HG02759 (cell line): ENCODE measurements at regions not wholly inside any gene's neighbourhood (a gene's known extent, or its start where the extent isn't known, plus 50 kb on each side); places are given as distances from the start of the nearest gene placed in this dataset.
"Not testable (repeated sequence)": the region's sequence is repeated elsewhere in the genome, so short reads cannot be mapped to it uniquely, and the experiment has no call there.

Experiments
- ATAC-seq: cut with Tn5 transposase; IDR thresholded peaks from one replicate; pipeline ENCODE4 v1.9.1; 2021; ENCODE audit warnings: mild to moderate bottlenecking, moderate library complexity; ENCODE audit not compliant: unreplicated experiment

DNA sequence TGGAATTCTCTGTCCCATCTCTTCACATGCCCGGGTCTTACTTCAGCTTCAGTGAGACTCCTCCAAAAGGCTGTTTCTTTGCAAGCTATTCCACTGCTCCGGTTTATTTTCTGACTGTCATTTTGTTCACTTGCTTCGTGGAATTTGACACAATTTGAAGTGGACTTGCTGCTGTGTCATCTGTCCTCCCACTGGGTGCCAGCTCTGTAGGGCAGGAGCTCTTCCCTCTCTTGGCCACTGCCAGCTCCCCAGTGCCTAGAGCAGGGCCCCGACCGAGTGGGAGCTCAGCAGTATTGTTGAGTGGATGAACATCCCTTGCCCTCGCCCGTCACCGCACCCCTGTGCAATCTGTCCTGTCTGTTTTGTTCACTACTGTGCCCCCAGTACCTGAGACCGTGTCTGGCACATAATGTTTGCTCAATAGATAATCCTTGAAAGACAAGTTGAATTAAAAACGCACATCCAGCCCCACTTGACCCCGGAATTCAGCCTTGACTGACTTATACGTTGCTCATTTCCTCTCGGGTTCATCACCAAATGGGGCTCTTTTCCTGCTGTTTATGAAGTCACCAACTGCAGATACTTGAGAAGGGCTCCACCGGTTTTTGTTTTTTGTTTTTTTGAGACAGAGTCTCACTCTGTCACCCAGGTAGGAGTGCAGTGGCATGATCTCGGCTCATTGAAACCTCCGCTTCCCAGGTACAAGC is 170.3 kb upstream of the KCNG1 start:
- no peak for ATAC-seq

DNA sequence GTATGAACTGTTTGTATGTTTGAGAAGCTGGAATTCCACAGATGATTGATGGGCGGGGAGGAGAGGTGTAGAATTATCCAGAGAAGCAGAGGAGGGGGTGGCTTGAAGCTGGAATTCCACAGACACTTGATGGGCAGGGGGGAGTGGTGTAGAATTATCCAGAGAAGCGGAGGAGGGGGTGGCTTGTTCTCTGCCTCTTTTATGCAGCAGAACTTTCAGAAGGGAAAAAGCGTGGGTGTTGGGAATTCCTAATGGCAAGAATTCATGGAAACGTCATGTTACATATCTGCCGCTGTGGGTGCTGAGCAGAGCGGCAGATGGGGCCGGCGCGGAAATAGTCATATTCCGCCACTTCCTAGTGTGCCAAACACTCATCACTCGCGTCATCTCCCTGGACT is 167.9 kb upstream of the KCNG1 start:
- ATAC-seq: no peak

DNA sequence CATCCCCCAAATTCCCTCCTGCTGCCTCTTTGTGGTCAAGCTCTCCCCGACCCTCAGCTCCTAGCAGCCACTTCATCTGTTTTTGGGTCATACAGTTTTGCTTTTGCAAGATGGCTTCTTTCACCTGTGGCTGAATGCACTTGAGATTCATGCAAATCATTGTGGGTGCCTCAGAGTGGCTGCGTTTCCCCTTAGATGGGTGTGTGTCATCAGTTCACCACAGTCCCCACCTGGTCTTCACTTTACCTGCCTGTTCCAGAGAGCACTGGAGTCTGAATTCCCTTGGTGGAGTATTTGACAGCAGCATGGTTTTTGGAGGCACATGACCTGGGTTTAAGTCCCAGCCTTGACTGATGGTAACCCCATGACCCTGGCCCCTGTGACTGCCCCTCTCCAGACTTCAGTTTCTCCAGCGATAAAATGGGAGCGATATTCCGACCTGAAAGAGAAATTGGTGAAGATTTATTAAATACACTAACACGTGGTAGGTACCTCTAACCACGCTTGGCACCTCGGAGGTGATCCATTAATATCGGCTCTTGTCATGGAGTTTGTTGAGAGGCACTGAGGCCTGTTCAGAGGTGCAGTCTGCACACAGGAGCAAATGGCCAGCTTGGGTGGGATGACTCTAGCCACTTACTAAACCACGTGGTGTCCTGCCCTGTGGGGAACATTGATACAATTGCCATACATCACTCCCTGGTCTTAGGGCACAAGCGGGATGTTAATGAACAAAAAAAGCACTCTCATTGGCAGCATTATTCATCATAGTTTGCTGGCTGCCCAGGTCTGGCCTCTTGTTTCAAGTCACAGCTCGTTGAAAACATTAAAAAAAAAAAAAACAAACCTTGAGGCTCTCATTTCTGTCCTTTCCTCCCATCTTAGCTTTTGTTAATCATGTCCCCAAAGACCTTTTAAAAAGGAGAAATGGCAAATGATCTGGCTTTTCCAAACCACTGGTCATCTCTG is 167.2 kb upstream of the KCNG1 start:
- ATAC-seq: no peak

DNA sequence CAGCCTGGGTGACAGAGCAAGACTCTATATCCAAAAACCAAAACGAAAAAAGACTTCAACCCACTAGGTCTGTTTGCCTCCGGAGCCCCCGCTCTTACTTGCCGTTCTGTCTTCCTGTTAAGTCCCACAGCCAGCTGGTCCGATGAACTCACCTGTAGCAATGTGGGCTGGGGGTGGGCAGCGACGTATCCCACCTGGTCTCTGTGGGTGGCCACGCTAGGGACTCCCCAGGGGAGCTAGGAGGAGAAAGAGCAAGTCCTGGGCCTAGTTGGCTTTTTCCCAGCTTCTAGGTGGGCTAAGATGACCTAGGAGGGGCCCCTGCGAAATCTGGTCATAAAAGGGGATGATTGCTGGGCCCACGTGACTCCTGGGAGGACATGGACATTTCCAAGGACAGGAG is 166.0 kb upstream of the KCNG1 start:
- no peak for ATAC-seq

DNA sequence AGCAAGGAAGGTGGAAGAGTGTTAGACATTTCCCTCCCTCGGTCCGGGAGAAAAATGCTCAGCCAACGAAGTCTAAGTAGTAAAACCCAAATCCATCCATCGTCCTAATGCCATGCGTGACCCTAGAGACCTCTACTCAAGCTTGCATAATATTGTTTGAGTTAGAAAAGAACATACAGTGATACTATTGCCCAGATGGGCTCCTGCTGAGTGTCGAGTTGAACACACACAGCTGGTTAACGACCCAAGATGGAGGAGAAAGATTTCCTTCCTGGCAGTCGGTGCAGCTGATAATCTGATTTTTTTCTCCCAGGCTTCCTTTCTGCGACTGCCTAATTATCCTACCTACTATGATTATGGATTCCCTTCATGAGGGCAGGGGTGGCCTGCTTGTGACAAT is 164.4 kb upstream of the KCNG1 start:
- no peak for ATAC-seq

DNA sequence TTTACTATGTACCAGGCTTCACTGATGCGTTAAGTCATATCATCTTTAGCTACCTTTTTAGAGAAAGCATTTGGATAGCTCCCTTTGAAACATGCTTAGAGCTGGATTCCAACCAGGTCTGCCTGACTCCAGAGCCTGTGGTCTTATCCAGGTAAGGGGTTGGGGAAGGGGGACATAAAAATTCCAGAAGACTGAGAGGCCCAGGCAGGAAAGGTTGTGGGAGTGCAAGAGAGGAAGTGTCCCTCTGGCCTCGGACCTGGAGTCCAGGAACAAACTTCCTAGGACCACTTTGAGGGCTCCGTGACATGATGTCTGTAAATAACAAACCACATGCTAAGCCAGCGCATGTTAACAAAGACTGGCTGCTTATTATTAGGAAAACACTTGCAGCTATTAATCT is 163.0 kb upstream of the KCNG1 start:
- no peak for ATAC-seq

DNA sequence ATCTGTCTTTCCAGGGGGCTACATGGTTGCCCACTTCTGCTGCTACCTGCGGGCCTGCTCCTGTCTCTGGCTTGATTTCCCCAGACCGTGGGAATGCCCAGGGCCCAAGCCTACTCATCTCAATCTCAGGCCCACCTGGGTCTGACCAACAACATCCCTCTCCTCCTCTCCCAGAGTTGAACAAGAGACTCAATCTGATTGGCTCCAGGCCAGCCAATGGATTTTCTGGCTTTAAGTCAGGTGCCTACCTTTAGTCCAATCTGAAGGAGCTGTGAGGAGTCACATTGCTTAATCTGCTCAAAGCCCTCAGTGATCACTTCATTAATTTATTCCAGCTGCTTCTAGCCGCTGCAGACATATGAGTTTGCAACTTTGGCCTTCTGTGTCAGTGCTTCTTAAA is 162.4 kb upstream of the KCNG1 start:
- no peak for ATAC-seq

DNA sequence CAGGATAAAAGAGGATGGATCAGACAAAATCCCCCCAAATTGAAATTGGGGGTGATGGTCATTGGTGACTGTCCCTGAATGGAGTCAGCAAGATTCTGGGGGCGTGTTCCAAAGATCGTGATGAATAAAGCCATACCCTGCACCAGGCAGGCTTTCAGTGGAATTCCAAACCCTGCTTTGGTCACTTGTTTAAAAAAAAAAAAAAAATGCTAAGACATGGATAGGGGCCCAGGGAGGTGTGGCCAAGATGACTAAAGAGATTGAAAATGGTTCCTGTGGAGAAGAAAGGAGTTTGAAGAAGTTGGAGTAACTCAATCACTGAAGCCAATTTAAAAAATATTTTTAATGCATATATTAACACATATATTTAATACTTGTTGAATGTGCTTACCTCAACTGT is 161.4 kb upstream of the KCNG1 start:
- no peak for ATAC-seq

DNA sequence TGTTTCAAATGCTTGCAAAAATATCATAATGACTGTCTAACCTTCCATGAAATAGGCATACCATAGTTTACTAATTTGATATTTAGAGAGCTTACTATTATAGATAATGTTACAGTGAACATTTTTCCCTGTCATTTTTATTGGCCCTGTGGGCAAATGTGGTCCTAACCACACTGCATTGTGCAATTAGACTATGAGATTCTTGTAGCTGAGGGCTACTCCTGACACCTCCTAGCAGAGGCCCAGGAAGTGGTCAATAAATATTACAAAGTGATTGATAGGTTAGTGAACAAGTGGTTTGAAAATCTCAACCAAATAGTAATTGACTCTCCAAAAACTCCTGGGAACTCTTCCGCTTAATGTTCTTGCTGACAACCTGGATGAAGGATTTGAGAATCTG is 160.5 kb upstream of the KCNG1 start:
- ATAC-seq: no peak

DNA sequence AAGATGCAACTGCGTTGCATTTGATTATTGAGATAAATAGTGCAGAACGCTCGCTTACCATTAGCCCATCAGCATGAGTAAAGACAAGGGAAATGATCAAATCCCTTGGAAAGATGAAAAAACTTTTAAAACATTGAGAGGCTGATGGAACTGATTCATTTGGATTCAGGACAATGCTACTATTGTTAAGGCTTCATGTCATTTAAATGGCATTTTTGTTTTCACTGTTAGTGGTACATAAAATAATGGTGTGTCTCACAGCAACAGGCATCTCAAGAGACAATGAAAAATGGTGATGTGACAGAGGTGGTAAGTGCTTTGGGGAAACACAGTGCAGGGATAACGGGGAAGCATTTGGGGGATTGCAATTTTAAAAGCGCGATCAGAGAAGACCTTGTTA is 159.7 kb upstream of the KCNG1 start:
- ATAC-seq: no peak

DNA sequence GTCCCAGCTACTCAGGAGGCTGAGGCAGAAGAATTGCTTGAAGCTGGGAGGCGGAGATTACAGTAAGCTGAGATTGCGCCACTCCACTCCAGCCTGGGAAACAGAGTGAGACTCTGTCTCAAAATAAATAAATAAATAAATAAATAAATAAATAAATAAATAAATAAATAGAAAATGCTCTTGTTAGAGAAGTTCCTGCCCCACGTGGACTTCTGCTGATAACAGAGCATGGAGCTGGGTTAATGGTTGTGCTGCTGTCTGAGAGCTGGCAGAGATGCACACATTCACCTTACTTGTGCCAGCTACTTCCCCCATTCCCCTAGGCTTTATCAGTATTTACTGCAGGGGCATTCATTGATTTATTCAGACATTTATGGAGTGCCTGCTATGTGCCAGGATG is 155.2 kb upstream of the KCNG1 start:
- no peak for ATAC-seq

DNA sequence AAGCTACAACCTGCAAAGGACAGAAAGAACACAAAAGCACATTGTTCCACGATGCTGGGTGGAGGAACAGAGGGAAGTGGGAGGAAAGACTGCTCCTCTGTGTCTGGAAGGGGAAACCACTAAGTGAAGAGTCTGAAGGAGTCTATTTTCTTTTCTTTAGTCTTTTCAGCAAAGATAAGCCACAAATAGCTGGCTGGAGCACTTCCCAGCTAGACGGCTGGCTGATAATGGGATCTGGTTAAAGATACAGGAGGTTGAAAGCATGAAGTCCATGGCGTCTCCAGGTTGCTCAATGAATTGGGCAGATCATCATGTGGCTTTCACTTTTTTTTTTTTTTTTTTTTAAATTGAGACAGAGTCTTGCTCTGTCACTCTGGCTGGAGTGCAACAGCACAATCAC is 154.0 kb upstream of the KCNG1 start:
- ATAC-seq: no peak

DNA sequence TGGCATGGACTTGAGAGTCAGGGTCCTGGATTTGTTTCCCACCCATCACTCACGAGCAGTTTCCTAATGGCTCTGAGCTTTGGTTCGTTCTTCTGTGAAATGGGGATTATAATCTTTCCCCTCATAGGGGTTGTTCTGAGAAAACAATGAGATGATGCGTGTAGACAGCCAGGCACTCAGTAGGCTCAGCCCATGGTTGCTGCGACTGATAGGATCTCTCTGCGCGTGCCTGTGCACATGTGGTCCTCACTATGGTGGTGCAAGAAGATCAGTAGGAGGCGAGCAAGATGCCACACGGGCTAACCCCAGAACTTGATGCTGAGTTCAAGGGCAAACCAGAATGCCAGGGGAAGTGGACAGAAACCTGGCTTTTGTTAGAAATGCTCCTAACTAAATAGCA is 153.5 kb upstream of the KCNG1 start:
- ATAC-seq: no peak

DNA sequence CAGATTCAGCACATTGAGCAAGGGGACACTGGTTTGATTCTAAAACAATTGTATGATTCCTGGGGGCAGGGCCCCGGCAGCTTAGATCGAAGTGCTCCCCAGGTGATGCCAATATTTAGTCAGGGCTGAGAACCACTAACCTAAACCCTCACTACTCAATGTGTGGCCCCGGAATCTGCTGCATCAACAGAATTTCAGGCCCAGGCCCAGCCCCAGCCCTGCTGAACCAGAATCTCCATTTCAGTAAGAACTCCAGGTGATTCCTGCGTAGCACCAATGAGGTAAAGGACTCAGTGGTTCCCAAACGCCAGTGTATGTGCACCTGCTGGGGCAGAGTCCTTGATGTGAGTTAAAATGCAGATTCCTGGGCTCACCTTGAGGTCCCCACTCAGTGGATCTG is 152.8 kb upstream of the KCNG1 start:
- ATAC-seq: no peak

DNA sequence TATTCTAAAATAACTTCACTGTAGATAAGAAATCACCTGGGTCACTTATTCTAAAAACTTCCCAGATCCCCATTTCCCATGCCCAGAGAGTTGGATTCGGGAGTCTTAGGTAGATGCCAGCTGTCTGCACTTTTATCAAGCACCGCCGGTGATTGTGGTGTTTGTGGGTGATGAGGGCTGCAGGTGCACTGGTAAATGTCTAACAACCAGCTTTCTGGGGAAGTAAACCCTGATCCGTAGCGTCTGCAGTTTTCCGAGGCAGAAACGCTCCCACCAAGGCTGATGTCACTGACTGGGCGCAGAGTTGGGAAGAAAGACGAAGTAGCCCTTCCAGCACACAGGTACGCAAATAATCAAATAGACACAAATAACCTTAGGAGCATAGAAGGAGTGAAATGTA is 152.2 kb upstream of the KCNG1 start:
- ATAC-seq: no peak

DNA sequence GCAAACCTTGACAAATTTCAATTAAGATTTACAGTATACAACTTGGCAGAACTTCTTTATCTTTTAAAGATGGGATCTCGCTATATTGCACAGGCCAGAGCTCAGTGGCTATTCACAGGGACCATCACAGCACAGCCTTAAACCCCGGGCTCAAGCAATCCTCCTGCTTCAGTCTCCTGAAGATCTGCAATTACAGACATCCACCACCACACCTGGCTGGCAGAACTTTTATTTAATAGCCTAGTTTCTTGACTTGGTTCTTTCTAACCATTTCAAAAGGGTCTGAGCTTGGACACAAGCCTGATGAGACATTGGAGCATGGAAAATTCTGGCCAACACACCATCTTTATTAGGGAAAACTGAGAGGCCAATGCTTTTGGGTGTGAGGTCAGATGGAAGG is 151.6 kb upstream of the KCNG1 start:
- ATAC-seq: no peak

DNA sequence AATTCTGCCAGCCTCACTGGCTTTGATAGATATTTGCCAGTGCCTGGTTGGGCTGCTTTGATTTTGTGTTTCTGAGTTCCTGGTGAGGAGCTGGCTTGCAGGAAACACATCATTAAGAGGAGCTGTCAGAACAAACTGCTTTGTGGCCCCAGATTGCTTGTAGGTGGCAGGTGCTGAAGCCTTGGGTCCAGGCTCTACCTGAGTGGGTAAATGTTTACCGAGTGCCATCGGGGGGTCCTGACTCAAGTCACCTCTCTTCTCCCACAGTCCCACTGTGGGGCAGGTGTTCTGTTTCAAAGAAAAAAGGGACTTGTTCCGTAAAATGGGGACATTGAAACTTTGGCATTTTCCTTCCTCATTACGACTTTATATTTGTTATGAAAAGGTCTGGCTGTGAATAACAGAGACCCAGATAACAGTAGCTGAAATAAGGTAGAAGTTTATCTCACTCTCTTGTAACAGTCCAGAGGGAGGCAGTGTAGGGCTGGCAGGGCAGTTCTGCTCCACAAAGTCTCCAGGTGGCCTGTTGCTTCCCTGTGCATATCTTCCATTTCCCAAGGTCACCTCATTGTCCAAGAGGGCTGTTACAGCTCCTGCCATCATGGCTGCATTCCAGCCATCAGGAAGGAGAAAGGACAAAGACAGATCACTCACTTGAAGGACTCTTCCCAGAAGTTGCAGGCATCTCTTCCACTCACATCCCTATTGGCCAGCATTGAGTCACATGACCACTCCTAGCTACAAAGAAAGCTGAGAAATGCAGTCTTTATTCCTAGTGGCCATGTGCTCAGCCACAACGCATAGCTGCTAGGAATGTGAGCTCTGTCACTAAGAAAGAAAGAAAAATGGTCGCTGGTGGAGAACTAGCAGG is 149.9 kb upstream of the KCNG1 start:
- ATAC-seq: no peak

DNA sequence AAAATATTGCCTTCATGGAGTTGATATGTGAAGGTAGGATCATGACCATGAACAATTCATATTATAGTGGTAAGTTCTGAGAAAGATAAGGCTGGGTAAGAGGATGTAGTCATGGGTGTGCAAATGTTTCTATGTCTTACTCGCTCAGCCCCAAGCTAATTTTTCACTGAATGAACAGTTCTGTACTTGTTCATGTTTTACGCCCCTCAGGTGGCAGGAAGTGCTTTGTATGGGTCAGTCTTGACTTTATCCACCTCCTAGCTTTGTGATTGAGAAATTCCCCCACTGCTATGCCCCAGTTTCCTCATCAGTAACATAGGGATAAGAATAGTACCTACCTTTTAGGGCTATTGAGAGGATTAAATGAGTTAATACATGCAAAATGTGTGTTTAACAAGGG is 148.2 kb upstream of the KCNG1 start:
- ATAC-seq: no peak

DNA sequence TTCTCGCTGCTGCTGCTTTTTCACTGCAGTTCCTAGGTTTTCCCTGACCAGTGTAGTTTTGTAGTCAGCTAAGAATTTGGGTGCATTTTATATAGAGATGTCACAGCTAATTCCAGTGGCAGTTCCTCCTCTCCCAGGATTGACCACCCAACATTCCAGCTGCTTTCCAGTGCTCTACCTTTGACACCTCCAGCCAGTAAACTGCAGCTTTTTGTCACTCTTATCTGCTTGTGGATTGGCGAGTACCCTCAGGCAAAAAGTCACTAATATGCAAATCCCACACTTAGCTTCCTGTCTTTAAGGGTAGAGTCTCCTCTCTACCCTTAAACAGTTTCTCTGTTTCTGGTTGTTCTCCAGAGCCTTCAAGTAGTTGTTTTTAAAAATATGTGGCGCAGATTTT is 146.9 kb upstream of the KCNG1 start:
- ATAC-seq: no peak

DNA sequence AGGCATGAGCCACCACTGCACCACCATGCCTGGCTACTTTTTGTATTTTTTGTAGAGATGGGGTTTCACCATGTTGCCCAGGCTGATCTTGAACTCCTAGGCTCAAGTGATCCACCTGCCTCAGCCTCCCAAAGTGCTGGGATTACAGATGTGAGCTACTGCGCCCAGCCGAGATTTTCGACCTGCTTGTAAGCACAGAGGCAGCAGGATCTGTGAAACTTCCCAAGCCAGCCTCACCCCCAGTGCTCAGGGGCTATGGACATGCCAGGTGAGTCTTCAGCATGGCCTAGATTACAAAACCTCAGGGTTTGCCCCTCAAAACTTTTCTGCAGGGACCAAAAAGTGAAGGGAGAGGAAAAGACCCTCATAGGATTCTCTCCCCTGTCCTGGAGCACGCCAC is 145.0 kb upstream of the KCNG1 start:
- ATAC-seq: not testable (repeated sequence)

DNA sequence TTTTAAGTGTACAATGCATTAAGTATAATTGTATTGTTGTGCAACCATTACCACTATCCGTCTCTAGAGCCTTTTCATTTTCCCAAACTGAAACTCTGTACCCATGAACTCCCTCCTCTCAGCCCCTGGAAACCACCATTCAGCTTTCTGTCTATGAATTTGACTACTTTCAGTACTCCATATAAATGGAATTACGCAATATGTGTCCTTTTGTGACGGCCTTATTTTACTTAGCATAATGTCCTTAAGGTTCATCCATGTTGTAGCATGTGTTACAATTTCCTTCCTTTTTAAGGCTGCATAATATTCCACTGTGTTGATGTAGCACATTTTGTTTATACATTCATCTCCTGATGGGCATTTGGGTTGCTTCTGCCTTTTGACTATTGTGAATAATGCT is 143.6 kb upstream of the KCNG1 start:
- no peak for ATAC-seq
